K562 (cell line): ENCODE measurements at regions not wholly inside any gene's neighbourhood (a gene's known extent, or its start where the extent isn't known, plus 50 kb on each side); places are given as distances from the start of the nearest gene placed in this dataset.

ENCODE experiments used
- ATAC-seq: fragments of 200-7000 bp; cut with Tn5 transposase; 3 replicates; pipeline ENCODE4 v1.9.1; 2020; ENCODE audit warnings: moderate library complexity
- BruUV-seq: library from RNA; stranded (reverse); fragments of 400-500 nt; replicated peaks from 2 replicates; lab custom pipeline; 2021; lab: Mats Ljungman, UMichigan
- CTCF ChIA-PET: fragments of 300-600 bp; formaldehyde crosslinking; extraction: SDS; loops from one replicate; lab custom pipeline; 2021; ENCODE audit warnings: low intra/inter-chr PET ratio; lab: Yijun Ruan, JAX
- POLR2A ChIA-PET: fragments of 300-600, 350-650 bp; sonication (Branson Sonifier 250); formaldehyde crosslinking; extraction: SDS; loops from one replicate; lab custom pipeline; 2021; ENCODE audit warnings: antibody characterized with exemption, inconsistent platforms; lab: Yijun Ruan, JAX
- DNase-seq, 4 experiments: peaks; one replicate each; pipeline versions ENCODE4 v3.0.0 to v3.0.0-alpha.2; 2011 to 2018; ENCODE audit warnings: low spot score in 3 of 4, mixed read lengths in 3 of 4; ENCODE audit errors: extremely low read depth in 1 of 4
- FAIRE-seq: peaks from 2 replicates; lab custom pipeline; 2011; peaks lifted over from hg19 to GRCh38; lab: Jason Lieb, UNC
- H2AFZ ChIP-seq: 2 replicates; pipeline ENCODE4 v1.6.0; 2011; ENCODE audit warnings: low read depth, low read length, control low read depth, inconsistent platforms
- H3K27ac ChIP-seq: fragments of 200-600 bp; 3 replicates; pipeline ENCODE4 v1.8.0; 2011; ENCODE audit warnings: low read depth, mild to moderate bottlenecking, control low read depth, inconsistent platforms, low read length, moderate library complexity, mixed read lengths; ENCODE audit errors: extremely low read depth
- H3K27me3 ChIP-seq, 2 experiments: fragments of 300-600 bp in 1 of 2; 2 replicates in 1 of 2; 3 replicates in 1 of 2; pipeline versions ENCODE4 v1.6.0 to v1.8.0; 2011; ENCODE audit warnings: inconsistent platforms in 2 of 2, low read length in 2 of 2, mild to moderate bottlenecking in 1 of 2, mixed read lengths in 1 of 2, moderate library complexity in 1 of 2; ENCODE audit not compliant: control insufficient read depth in 2 of 2, insufficient read depth in 2 of 2
- H3K36me3 ChIP-seq: fragments of 300-600 bp; 3 replicates; pipeline ENCODE4 v1.8.0; 2011; ENCODE audit warnings: mild to moderate bottlenecking, low read length, inconsistent platforms; ENCODE audit not compliant: control insufficient read depth, insufficient read depth
- H3K4me1 ChIP-seq, 2 experiments: fragments of 200-600 bp in 1 of 2; replicated peaks in 1 of 2; 2 replicates in 1 of 2; 3 replicates in 1 of 2; pipeline versions ENCODE4 v1.5.1 to v1.8.0; 2011; ENCODE audit warnings: inconsistent platforms in 2 of 2, low read length in 2 of 2, mild to moderate bottlenecking in 1 of 2, mixed read lengths in 1 of 2, moderate library complexity in 1 of 2; ENCODE audit not compliant: control insufficient read depth in 2 of 2, insufficient read depth in 2 of 2
- H3K4me2 ChIP-seq: 2 replicates; pipeline ENCODE4 v1.6.1; 2011; ENCODE audit warnings: low read length, control low read depth, inconsistent platforms, mixed read lengths; ENCODE audit not compliant: insufficient read depth
- H3K4me3 ChIP-seq: fragments of 200-600 bp; sonication (generic), shearing (Covaris generic); 2 replicates; pipeline ENCODE4 v1.5.1; 2016; ENCODE audit warnings: control low read depth, inconsistent platforms
- H3K79me2 ChIP-seq: fragments of 200-600 bp; 3 replicates; pipeline ENCODE4 v1.8.0; 2011; ENCODE audit warnings: low read length, inconsistent platforms; ENCODE audit not compliant: control insufficient read depth, insufficient read depth
- H3K9ac ChIP-seq, 2 experiments: 2 replicates each; pipeline versions ENCODE4 v1.6.0 to v1.6.1; 2011; ENCODE audit warnings: low read depth in 2 of 2, low read length in 2 of 2, control low read depth in 1 of 2, inconsistent platforms in 1 of 2, mild to moderate bottlenecking in 1 of 2, mixed read lengths in 1 of 2; ENCODE audit not compliant: insufficient read depth in 1 of 2
- H3K9me1 ChIP-seq: one replicate; pipeline ENCODE4 v1.6.0; 2011; ENCODE audit warnings: inconsistent platforms, mild to moderate bottlenecking, low read length, moderate library complexity; ENCODE audit not compliant: control insufficient read depth, insufficient read depth
- H3K9me3 ChIP-seq: replicated peaks from 2 replicates; pipeline ENCODE4 v1.5.1; 2011; ENCODE audit warnings: low read depth, low read length, inconsistent platforms; ENCODE audit not compliant: control insufficient read depth, insufficient read depth
- H4K20me1 ChIP-seq: replicated peaks from 2 replicates; pipeline ENCODE4 v1.6.1; 2011; ENCODE audit warnings: low read length, inconsistent platforms, mixed read lengths; ENCODE audit not compliant: control insufficient read depth, insufficient read depth
- DEAF1 ChIP-seq: fragments of 450-650 bp; formaldehyde crosslinking; IDR thresholded peaks from 2 replicates; pipeline ENCODE4 v1.4.0; 2020; ENCODE audit warnings: mild to moderate bottlenecking, moderate library complexity
- GTF2A2 ChIP-seq: IDR thresholded peaks from 2 replicates; pipeline ENCODE4 v1.6.1; 2016; ENCODE audit warnings: mild to moderate bottlenecking, missing genetic modification characterization, missing compliant biosample characterization
- HMGN3 ChIP-seq: IDR thresholded peaks from 2 replicates; pipeline ENCODE4 v1.6.1; 2011; ENCODE audit warnings: borderline replicate concordance, low read depth, mild to moderate bottlenecking, mixed read lengths, low read length; ENCODE audit not compliant: insufficient read length; ENCODE audit errors: extremely low read depth
- HNRNPK ChIP-seq: fragments of 200-400 bp; formaldehyde crosslinking; IDR thresholded peaks from one replicate; pipeline ENCODE4 v1.6.1; 2018; ENCODE audit warnings: mild to moderate bottlenecking, low read depth, low read length; ENCODE audit not compliant: poor library complexity, severe bottlenecking
- PHB ChIP-seq: fragments of 250-450 bp; sonication (Bioruptor Pico); IDR thresholded peaks from 2 replicates; pipeline ENCODE4 v1.5.0; 2021
- TCF3 ChIP-seq: sonication (generic); formaldehyde crosslinking; IDR thresholded peaks from 2 replicates; pipeline ENCODE4 v1.4.0; 2020; ENCODE audit warnings: mild to moderate bottlenecking, missing genetic modification reagents
- ZNF583 ChIP-seq: fragments of 250-450 bp; sonication (Bioruptor Pico); IDR thresholded peaks from 2 replicates; pipeline ENCODE4 v1.4.0; 2020
- ZNF780A ChIP-seq: fragments of 250-450 bp; sonication (Bioruptor Pico); IDR thresholded peaks from 2 replicates; pipeline ENCODE4 v1.5.0; 2021; ENCODE audit warnings: mild to moderate bottlenecking
- WGBS: fragments of 100-300 bp; shearing (Covaris generic); methylation state at CpG from one replicate; pipeline ENCODE4 v1.1.6; 2016; ENCODE audit warnings: low coverage, mixed read lengths; ENCODE audit not compliant: insufficient coverage; ENCODE audit errors: missing lambda C conversion rate; 5-methylcytosine and 5-hydroxymethylcytosine counted together
- in situ Hi-C: fragments of 300-500 bp; cut with MboI; formaldehyde crosslinking; loops from 4 replicates; pipeline ENCODE4 v1.15.0; 2018; ENCODE audit warnings: inconsistent platforms, mixed read lengths
- intact Hi-C: fragments of 100-400 bp; cut with micrococcal nuclease; formaldehyde crosslinking; loops from 2 replicates; pipeline ENCODE4 v1.14.2; 2022
- TF ChIP-seq, protein P1 (sequence below): fragments of 250-450 bp; sonication (Bioruptor Pico); IDR thresholded peaks from 2 replicates; pipeline ENCODE4 v1.9.0; 2021; ENCODE audit warnings: mild to moderate bottlenecking, inconsistent platforms

DNA sequence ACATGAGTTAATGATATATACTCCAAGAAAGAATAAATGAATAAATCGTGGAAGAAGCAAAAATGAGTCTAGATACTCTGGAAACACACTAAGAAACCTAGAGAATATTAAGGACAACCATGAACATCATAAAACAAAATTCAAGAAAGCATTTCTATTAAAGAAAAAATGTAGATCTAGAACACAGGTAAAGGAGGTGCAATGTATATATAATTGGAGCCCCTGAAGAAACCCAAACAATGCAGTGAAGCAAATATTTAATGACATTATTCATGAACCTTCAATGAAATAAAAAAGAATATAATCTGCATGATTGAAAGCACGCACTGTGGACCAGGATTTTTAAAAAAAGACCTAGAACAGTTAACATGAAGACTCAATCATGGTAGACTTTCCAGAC lies 150.1 kb downstream of the ATPSCKMT start:
- intact Hi-C loops (no loop called here), in situ Hi-C loops (no loop called here)
- no peaks in the 10 kb centered on the region for H4K20me1 ChIP-seq
- WGBS: 0% methylated on average over 2 of the region's 2 CpGs
- no peak for DNase-seq
- H2AFZ ChIP-seq: no peak overlapping the region
- no peaks in the 10 kb centered on the region for H3K36me3 ChIP-seq
- H3K79me2 ChIP-seq: no peaks in the 10 kb centered on the region
- H3K4me2 ChIP-seq: no peak overlapping the region
- H3K4me3 ChIP-seq: no peak overlapping the region
- H3K9ac ChIP-seq: no peak overlapping the region
- POLR2A ChIA-PET: no interaction called here
- H3K27me3 ChIP-seq: peaks cover 0 to 4% of the 10 kb centered on the region in 2 experiments; a peak in 1 of 5 replicates
- no peaks in the 10 kb centered on the region for H3K9me1 ChIP-seq
- CTCF ChIA-PET: interaction anchor here (0.6 kb wide), 1 partner anchor 616 kb away, joined by 3 read pairs; no protein-coding TSS in a partner anchor
- FAIRE-seq: no peak
- H3K4me1 ChIP-seq: no peaks in the 10 kb centered on the region
- no TSS peak for BruUV-seq
- H3K9me3 ChIP-seq: no peaks in the 10 kb centered on the region
- ATAC-seq: no peak
- no peak overlapping the region for H3K27ac ChIP-seq
- no peak for TF ChIP-seq HMGN3
- TF ChIP-seq ZNF780A: no peak
- no peak for TF ChIP-seq HNRNPK
- TF ChIP-seq, protein P1, sequence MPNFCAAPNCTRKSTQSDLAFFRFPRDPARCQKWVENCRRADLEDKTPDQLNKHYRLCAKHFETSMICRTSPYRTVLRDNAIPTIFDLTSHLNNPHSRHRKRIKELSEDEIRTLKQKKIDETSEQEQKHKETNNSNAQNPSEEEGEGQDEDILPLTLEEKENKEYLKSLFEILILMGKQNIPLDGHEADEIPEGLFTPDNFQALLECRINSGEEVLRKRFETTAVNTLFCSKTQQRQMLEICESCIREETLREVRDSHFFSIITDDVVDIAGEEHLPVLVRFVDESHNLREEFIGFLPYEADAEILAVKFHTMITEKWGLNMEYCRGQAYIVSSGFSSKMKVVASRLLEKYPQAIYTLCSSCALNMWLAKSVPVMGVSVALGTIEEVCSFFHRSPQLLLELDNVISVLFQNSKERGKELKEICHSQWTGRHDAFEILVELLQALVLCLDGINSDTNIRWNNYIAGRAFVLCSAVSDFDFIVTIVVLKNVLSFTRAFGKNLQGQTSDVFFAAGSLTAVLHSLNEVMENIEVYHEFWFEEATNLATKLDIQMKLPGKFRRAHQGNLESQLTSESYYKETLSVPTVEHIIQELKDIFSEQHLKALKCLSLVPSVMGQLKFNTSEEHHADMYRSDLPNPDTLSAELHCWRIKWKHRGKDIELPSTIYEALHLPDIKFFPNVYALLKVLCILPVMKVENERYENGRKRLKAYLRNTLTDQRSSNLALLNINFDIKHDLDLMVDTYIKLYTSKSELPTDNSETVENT (CRISPR knock-in tag): no peak
- TF ChIP-seq DEAF1: no peak
- no peak for TF ChIP-seq ZNF583
- TF ChIP-seq TCF3 (CRISPR knock-in tag): no peak
- TF ChIP-seq PHB (CRISPR knock-in tag): no peak
- no peak for TF ChIP-seq GTF2A2
